GM12891 (cell line): ENCODE measurements at regions not wholly inside any gene's neighbourhood (a gene's known extent, or its start where the extent isn't known, plus 50 kb on each side); places are given as distances from the start of the nearest gene placed in this dataset.

ENCODE experiments used
- POLR2A ChIP-seq: IDR thresholded peaks from 2 replicates; pipeline ENCODE4 v1.6.1; 2011; ENCODE audit warnings: low read depth, low read length, control low read depth
- POLR2AphosphoS5 ChIP-seq: IDR thresholded peaks from 2 replicates; pipeline ENCODE4 v1.6.1; 2011; ENCODE audit warnings: low read depth, low read length, control low read depth

GRCh38 chr4:13921805-13922204, 294.3 kb upstream of the BOD1L1 start:
- TF ChIP-seq POLR2AphosphoS5 (no peak), POLR2A (no peak)
